ENCODE measurements at regions not wholly inside any gene's neighbourhood (a gene's known extent, or its start where the extent isn't known, plus 50 kb on each side); places are given as distances from the start of the nearest gene placed in this dataset.

GRCh38 chr10:24149640-24150039, 59.3 kb upstream of the KIAA1217 start:
- DNase-seq, result no peak

- DNase-seq, result no peak
These were observed 58.1 kb upstream of the KIAA1217 start for GRCh38 chr10:24150853-24151252.

GRCh38 chr10:24152270-24152669, 56.7 kb upstream of the KIAA1217 start:
- DNase-seq, result no peak

- no peak for DNase-seq
These were observed 55.9 kb upstream of the KIAA1217 start for GRCh38 chr10:24153031-24153430.

- no peak for DNase-seq
These were observed 55.4 kb upstream of the KIAA1217 start for GRCh38 chr10:24153537-24153936.

GRCh38 chr10:24156686-24157085, 52.3 kb upstream of the KIAA1217 start:
- no peak for DNase-seq

GRCh38 chr10:24157567-24157966, 51.4 kb upstream of the KIAA1217 start:
- DNase-seq, result no peak
